ENCODE measurements at regions not wholly inside any gene's neighbourhood (a gene's known extent, or its start where the extent isn't known, plus 50 kb on each side); places are given as distances from the start of the nearest gene placed in this dataset.

DNA sequence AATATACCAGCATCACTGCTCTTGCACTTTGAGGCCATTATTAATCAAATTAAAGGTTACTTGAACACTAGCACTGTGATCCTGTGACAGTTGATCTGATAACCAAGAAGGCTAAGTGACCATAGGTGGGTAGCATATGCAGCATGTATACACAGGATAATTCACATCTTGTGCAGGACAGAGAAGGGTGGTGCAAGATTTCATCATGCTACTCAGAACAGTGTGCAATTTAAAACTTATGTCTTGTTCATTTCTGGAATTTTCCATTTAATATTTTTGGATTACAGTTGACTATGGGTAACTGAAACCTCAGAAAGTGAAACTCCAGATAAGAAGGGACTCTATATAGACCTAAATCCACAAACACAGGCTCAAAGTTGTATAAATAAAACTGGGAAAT lies 78.2 kb upstream of the PDE5A start:
- no peaks in the 10 kb centered on the region for H3K36me3 ChIP-seq (ENCODE audit: control insufficient read depth in 2 of 2, insufficient read depth in 1 of 2, low read length in 2 of 2)
- ChIA-PET CTCF (no interaction called here), POLR2A (no interaction called here)
- H3K27ac ChIP-seq (ENCODE audit: extremely low read depth, low read depth, low read length) = no peak overlapping the region
- no peak overlapping the region for H3K4me3 ChIP-seq (ENCODE audit: low read depth, low read length)
- no peaks in the 10 kb centered on the region for H3K9me3 ChIP-seq (ENCODE audit: control insufficient read depth, insufficient read depth, low read depth, low read length)
- TF ChIP-seq, protein P1, sequence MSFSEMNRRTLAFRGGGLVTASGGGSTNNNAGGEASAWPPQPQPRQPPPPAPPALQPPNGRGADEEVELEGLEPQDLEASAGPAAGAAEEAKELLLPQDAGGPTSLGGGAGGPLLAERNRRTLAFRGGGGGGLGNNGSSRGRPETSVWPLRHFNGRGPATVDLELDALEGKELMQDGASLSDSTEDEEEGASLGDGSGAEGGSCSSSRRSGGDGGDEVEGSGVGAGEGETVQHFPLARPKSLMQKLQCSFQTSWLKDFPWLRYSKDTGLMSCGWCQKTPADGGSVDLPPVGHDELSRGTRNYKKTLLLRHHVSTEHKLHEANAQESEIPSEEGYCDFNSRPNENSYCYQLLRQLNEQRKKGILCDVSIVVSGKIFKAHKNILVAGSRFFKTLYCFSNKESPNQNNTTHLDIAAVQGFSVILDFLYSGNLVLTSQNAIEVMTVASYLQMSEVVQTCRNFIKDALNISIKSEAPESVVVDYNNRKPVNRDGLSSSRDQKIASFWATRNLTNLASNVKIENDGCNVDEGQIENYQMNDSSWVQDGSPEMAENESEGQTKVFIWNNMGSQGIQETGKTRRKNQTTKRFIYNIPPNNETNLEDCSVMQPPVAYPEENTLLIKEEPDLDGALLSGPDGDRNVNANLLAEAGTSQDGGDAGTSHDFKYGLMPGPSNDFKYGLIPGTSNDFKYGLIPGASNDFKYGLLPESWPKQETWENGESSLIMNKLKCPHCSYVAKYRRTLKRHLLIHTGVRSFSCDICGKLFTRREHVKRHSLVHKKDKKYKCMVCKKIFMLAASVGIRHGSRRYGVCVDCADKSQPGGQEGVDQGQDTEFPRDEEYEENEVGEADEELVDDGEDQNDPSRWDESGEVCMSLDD (tag by site-specific recombination; IDR thresholded peaks at IDR 0.05) = no peak
- TF ChIP-seq ZNF785 (tag by site-specific recombination; IDR thresholded peaks at IDR 0.05) = no peak
- TF ChIP-seq ZBTB7A (tag by site-specific recombination; IDR thresholded peaks at IDR 0.05; ENCODE audit: low read depth) = no peak
- TF ChIP-seq, protein P2, sequence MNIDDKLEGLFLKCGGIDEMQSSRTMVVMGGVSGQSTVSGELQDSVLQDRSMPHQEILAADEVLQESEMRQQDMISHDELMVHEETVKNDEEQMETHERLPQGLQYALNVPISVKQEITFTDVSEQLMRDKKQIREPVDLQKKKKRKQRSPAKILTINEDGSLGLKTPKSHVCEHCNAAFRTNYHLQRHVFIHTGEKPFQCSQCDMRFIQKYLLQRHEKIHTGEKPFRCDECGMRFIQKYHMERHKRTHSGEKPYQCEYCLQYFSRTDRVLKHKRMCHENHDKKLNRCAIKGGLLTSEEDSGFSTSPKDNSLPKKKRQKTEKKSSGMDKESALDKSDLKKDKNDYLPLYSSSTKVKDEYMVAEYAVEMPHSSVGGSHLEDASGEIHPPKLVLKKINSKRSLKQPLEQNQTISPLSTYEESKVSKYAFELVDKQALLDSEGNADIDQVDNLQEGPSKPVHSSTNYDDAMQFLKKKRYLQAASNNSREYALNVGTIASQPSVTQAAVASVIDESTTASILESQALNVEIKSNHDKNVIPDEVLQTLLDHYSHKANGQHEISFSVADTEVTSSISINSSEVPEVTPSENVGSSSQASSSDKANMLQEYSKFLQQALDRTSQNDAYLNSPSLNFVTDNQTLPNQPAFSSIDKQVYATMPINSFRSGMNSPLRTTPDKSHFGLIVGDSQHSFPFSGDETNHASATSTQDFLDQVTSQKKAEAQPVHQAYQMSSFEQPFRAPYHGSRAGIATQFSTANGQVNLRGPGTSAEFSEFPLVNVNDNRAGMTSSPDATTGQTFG (tag by site-specific recombination; IDR thresholded peaks at IDR 0.05; ENCODE audit: borderline replicate concordance) = no peak
- TF ChIP-seq, protein P3, sequence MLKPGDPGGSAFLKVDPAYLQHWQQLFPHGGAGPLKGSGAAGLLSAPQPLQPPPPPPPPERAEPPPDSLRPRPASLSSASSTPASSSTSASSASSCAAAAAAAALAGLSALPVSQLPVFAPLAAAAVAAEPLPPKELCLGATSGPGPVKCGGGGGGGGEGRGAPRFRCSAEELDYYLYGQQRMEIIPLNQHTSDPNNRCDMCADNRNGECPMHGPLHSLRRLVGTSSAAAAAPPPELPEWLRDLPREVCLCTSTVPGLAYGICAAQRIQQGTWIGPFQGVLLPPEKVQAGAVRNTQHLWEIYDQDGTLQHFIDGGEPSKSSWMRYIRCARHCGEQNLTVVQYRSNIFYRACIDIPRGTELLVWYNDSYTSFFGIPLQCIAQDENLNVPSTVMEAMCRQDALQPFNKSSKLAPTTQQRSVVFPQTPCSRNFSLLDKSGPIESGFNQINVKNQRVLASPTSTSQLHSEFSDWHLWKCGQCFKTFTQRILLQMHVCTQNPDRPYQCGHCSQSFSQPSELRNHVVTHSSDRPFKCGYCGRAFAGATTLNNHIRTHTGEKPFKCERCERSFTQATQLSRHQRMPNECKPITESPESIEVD (tag by site-specific recombination; IDR thresholded peaks at IDR 0.05) = no peak
- TF ChIP-seq ZNF768 (tag by site-specific recombination; IDR thresholded peaks at IDR 0.05) = no peak
- TF ChIP-seq ZNF132 (tag by site-specific recombination; IDR thresholded peaks at IDR 0.05; ENCODE audit: borderline replicate concordance) = no peak
- TF ChIP-seq ZNF626 (tag by site-specific recombination; IDR thresholded peaks at IDR 0.05) = no peak
- TF ChIP-seq ZNF701 (tag by site-specific recombination; IDR thresholded peaks at IDR 0.05) = no peak
- TF ChIP-seq ZNF214 (tag by site-specific recombination; IDR thresholded peaks at IDR 0.05; ENCODE audit: borderline replicate concordance) = no peak
- H3K4me1 ChIP-seq (ENCODE audit: control insufficient read depth, insufficient read depth, low read length) = no peaks in the 10 kb centered on the region

DNA sequence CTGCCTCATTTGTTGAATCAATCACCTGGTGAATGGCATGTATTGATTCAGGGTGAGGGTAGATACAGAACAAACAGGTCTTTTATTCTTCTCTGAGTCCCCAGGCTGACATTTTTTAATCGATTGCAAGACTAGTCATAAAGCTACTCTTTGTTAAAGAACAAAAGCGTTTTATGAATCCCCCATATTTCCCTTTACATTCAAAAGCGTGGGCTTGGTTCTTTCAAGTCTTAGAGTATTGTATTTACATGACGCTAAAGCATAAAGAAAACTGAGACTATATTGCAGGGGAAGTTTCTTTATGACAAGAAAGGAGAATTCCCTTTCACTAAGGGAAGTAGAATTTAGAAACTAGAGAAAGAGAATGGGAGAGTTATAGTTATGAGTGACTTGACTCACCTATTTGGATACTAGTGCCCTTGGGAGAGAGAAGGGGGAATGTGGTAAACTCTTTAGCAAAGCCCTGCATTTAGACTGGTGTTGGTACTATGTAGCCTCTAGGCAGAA lies 69.3 kb upstream of the PDE5A start:
- H3K4me1 ChIP-seq (ENCODE audit: control insufficient read depth, insufficient read depth, low read length) = no peaks in the 10 kb centered on the region
- H3K27ac ChIP-seq (ENCODE audit: extremely low read depth, low read depth, low read length) = no peak overlapping the region
- H3K9me3 ChIP-seq (ENCODE audit: control insufficient read depth, insufficient read depth, low read depth, low read length) = no peaks in the 10 kb centered on the region
- TF ChIP-seq ZFHX2 (tag by site-specific recombination; conservative IDR thresholded peaks at IDR 0.05) (no peak), SCRT2 (tag by site-specific recombination; IDR thresholded peaks at IDR 0.05) (no peak), ZNF521 (tag by site-specific recombination; IDR thresholded peaks at IDR 0.05) (no peak), ZNF660 (tag by site-specific recombination; IDR thresholded peaks at IDR 0.05) (no peak), ZNF677 (tag by site-specific recombination; IDR thresholded peaks at IDR 0.05) (no peak), PRDM1 (tag by site-specific recombination; IDR thresholded peaks at IDR 0.05) (no peak), KLF1 (tag by site-specific recombination; IDR thresholded peaks at IDR 0.05) (no peak), ZNF701 (tag by site-specific recombination; IDR thresholded peaks at IDR 0.05) (no peak), ZBTB1 (tag by site-specific recombination; IDR thresholded peaks at IDR 0.05) (no peak)
- TF ChIP-seq, protein P4, sequence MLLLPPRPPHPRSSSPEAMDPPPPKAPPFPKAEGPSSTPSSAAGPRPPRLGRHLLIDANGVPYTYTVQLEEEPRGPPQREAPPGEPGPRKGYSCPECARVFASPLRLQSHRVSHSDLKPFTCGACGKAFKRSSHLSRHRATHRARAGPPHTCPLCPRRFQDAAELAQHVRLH (tag by site-specific recombination; IDR thresholded peaks at IDR 0.05) = no peak
- TF ChIP-seq, protein P5, sequence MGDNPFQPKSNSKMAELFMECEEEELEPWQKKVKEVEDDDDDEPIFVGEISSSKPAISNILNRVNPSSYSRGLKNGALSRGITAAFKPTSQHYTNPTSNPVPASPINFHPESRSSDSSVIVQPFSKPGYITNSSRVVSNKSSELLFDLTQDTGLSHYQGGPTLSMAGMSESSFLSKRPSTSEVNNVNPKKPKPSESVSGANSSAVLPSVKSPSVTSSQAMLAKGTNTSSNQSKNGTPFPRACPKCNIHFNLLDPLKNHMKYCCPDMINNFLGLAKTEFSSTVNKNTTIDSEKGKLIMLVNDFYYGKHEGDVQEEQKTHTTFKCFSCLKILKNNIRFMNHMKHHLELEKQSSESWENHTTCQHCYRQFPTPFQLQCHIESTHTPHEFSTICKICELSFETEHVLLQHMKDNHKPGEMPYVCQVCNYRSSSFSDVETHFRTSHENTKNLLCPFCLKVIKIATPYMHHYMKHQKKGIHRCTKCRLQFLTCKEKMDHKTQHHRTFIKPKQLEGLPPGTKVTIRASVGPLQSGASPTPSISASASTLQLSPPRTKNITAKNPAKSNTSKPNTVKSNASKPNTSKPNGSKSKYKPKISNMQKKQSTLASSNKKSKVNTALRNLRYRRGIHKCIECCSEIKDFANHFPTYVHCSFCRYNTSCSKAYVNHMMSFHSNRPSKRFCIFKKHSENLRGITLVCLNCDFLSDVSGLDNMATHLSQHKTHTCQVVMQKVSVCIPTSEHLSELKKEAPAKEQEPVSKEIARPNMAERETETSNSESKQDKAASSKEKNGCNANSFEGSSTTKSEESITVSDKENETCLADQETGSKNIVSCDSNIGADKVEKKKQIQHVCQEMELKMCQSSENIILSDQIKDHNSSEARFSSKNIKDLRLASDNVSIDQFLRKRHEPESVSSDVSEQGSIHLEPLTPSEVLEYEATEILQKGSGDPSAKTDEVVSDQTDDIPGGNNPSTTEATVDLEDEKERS (tag by site-specific recombination; IDR thresholded peaks at IDR 0.05) = no peak
- TF ChIP-seq, protein P6, sequence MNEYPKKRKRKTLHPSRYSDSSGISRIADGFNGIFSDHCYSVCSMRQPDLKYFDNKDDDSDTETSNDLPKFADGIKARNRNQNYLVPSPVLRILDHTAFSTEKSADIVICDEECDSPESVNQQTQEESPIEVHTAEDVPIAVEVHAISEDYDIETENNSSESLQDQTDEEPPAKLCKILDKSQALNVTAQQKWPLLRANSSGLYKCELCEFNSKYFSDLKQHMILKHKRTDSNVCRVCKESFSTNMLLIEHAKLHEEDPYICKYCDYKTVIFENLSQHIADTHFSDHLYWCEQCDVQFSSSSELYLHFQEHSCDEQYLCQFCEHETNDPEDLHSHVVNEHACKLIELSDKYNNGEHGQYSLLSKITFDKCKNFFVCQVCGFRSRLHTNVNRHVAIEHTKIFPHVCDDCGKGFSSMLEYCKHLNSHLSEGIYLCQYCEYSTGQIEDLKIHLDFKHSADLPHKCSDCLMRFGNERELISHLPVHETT (tag by site-specific recombination; IDR thresholded peaks at IDR 0.05) = no peak
- TF ChIP-seq, protein P7, sequence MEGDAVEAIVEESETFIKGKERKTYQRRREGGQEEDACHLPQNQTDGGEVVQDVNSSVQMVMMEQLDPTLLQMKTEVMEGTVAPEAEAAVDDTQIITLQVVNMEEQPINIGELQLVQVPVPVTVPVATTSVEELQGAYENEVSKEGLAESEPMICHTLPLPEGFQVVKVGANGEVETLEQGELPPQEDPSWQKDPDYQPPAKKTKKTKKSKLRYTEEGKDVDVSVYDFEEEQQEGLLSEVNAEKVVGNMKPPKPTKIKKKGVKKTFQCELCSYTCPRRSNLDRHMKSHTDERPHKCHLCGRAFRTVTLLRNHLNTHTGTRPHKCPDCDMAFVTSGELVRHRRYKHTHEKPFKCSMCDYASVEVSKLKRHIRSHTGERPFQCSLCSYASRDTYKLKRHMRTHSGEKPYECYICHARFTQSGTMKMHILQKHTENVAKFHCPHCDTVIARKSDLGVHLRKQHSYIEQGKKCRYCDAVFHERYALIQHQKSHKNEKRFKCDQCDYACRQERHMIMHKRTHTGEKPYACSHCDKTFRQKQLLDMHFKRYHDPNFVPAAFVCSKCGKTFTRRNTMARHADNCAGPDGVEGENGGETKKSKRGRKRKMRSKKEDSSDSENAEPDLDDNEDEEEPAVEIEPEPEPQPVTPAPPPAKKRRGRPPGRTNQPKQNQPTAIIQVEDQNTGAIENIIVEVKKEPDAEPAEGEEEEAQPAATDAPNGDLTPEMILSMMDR (tag by site-specific recombination; IDR thresholded peaks at IDR 0.05) = no peak
- no peaks in the 10 kb centered on the region for H3K36me3 ChIP-seq (ENCODE audit: control insufficient read depth in 2 of 2, insufficient read depth in 1 of 2, low read length in 2 of 2)
- no peak overlapping the region for H3K4me3 ChIP-seq (ENCODE audit: low read depth, low read length)
- POLR2A ChIA-PET = no interaction called here
- CTCF ChIA-PET = no interaction called here

Measured in HEK293 (cell line).